GM18909 (cell line): ENCODE measurements at regions not wholly inside any gene's neighbourhood (a gene's known extent, or its start where the extent isn't known, plus 50 kb on each side); places are given as distances from the start of the nearest gene placed in this dataset.

Experiments
- ATAC-seq: cut with Tn5 transposase; IDR thresholded peaks from one replicate; pipeline ENCODE4 v1.9.1; 2021; ENCODE audit warnings: mild to moderate bottlenecking; ENCODE audit not compliant: unreplicated experiment, poor library complexity

GRCh38 chr2:111653103-111653624 lies 230.8 kb downstream of the ANAPC1 start:
- ATAC-seq: no peak

DNA sequence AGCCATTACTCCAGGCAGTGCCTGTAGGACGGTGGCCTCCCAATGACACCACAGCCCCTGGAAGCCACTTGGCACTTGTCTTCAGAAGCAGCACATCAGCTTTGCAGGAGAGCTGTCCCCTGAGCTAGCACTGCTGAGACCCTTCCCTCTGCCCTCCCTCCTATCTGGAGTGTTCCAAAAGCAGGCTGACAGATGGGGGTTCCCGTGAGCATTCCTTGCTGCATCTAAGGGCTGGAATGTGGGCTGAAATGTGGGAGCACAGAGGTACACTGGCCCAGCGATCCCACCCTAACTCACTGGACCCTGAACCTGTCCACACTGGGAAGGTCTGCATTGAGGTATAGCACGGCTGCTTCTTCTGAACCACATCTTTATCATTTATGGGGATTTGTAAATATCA lies 230.1 kb downstream of the ANAPC1 start:
- no peak for ATAC-seq

DNA sequence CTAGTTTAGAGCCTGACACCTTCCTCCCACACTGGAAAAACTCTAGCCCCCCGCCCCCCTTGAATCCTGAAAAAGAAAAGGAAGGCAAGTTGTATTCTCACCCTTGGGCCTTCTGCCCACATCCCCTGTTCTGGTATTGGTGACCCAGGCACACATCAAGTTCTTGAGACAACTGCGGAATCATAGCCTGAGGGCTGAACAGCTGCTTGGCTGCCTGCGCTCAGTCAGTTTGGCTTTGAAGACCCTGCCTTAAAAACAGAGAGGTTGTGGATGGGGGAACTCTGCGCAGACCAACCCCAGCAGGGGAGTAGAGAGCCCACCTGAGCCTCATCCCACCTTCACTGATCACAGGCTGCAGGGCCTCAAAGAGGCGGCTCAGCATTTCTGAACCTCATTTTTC lies 229.2 kb downstream of the ANAPC1 start:
- ATAC-seq: no peak

- no peak for ATAC-seq
These were observed 227.6 kb downstream of the ANAPC1 start for GRCh38 chr2:111656436-111656835.

DNA sequence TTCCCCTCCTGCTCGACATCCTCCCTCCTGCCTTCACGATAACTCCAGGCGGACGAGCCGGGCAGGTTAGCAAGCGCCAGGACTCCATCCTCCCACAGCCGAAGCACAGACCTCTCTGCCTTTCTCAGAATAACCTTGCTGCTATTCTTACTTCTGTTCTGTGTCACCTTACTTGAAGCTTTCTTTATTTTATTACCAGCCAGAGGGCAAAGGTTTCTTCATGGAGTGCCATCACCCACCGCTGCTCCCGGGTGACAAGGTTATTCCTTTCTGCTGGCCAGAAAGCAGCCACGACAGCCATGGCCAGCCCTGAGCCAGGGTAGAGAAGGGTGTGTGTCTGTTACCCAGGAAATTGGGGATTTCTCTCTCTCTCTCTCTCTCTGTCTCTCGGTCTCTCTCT lies 227.1 kb downstream of the ANAPC1 start:
- ATAC-seq: no peak

GRCh38 chr2:111657351-111657975 lies 226.5 kb downstream of the ANAPC1 start:
- no peak for ATAC-seq

- ATAC-seq: no peak
These were observed 224.3 kb downstream of the ANAPC1 start for GRCh38 chr2:111659361-111660333.

- ATAC-seq: no peak
These were observed 223.2 kb downstream of the ANAPC1 start for GRCh38 chr2:111660811-111661210.

DNA sequence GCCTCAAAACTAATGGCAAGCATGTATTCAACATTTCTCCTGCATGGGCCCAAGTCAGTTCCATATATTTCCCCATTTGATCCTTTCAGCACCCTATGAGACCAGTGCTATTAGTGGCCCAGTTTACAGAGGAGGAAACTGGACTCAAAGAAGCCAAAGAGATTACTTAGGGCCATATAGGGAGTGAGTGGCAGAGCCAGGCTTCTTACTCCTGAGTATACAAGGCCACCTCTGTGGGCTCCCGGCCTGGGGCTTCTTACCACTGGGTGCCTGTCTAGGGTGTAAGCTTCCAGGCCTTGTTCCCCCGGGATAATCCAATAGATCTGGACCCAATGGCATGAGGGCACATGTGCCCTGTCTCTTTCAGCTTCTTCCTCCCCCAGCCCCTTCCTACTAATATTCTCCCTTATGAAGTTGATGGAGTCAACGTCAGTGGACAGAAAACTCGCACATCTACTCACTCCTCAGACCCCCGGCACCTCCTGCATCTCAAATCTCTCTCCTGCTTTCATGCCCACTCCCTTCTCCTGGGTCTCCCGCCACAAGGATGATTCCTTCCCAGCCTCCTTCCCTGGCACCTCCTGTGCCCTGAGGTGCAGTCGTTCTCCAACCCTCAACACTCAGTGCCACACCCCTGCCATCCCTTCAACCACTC lies 222.6 kb downstream of the ANAPC1 start:
- ATAC-seq: no peak

GRCh38 chr2:111662039-111662770 lies 221.8 kb downstream of the ANAPC1 start:
- no peak for ATAC-seq

- peak; percentile 62 for ATAC-seq
These were observed 221.1 kb downstream of the ANAPC1 start for GRCh38 chr2:111662771-111663470.

DNA sequence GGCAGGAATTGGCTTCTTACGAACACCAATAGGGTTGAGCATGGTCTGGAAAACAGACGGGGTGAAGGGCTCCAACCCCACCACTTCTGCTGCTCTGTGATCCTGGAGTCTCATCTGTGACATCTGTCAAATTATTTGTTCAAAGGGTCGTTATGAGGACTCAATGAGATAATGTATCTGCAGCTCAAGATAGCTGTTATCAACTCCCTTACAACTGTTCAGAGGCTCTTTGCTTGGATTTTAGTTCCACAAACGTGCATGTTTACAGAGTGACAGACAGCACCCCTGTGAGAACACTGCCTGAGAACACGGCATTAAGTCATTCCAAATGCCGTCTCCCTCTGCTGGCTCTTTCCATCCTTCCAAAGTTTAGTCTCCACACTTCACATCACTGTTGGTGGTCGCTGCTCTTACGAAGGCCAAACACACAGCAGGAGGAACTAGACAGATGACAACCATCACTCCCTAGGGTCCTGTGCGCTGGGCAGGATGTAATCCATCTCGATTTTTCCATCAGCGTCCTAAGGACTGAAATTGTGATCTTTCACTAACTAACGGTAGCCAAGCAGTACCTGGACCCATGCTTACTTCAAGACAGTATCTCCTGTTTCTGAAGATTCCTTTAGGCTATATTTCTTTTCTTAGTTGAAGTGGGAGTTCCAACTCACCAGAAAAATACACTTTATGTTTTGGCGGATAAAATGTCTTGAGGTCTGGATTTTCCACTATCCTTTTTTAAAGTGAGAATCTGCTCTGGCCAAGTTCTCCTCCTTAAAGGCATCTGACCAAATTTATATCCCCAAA lies 220.3 kb downstream of the ANAPC1 start:
- ATAC-seq: no peak

DNA sequence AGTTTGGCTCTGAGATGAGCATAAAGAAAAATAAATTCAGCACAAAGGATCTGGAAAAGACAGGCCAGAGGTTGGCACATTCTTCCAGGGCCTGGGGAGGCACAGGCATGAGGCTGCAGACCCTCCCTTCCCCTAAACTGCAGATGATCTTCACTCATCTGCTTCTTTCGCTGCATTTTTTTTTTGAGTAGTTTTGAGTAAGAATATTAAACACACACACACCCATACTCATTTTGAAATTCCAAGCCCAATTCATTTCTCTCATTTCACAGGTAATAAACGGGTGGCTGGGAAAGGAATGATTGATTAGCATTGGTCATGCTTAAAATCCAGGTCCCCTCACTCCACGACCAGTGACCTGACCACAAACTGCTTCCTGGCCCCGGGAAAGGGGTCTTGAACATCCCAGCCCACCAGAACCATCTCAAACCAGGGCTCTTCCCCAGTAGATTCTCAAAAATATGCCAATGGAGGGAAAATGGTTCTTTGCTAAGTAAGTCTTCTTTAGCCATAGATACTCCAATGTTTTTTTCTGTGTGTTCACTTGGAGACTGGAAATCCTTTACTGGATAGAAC lies 219.6 kb downstream of the ANAPC1 start:
- ATAC-seq: no peak

GRCh38 chr2:111665011-111665410 lies 219.0 kb downstream of the ANAPC1 start:
- ATAC-seq: no peak

DNA sequence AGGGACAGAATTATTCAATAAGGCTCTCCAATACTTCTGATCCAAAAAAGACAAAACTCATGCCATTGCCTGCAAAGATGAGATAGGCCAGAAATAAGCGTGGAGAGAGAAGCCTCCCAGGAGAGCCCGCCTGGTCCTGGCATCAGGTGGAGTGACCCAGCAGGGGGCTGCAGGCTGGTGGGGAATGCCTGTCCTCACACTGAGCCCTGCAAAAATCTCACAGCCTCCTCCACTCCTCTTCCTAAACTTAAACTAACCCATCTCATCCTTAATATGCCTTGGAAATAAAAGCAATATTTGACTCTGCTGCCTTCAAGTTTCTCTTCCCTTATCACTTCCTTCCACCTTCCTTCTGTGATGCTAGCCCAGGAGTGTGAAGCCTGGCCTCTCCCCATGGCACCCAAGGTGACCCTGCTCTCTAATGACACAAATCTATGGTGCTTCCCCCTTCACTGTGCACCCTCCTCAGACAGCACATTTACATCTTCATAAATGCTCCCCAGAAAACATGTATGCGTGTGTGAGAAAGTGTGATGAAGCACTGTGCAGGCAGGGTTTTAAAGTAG lies 218.4 kb downstream of the ANAPC1 start:
- ATAC-seq: no peak

GRCh38 chr2:111666160-111666559 lies 217.8 kb downstream of the ANAPC1 start:
- no peak for ATAC-seq

- ATAC-seq: no peak
These were observed 217.0 kb downstream of the ANAPC1 start for GRCh38 chr2:111667001-111667400.
